ENCODE measurements at regions not wholly inside any gene's neighbourhood (a gene's known extent, or its start where the extent isn't known, plus 50 kb on each side); places are given as distances from the start of the nearest gene placed in this dataset.
A peak's percentile ranks its signal among the peaks of the same experiment; 100 is the strongest.
"Not testable (repeated sequence)": the region's sequence is repeated elsewhere in the genome, so short reads cannot be mapped to it uniquely, and the experiment has no call there.

GRCh38 chr6:28626386-28626785 lies 100.7 kb downstream of the GPX5 start:
- not testable (repeated sequence) for DNase-seq

- DNase-seq: no peak
Measured at GRCh38 chr6:28632326-28632851, 106.7 kb downstream of the GPX5 start.

GRCh38 chr6:28633445-28634215 lies 107.9 kb downstream of the GPX5 start:
- no peak for DNase-seq

- no peak for DNase-seq
Measured at GRCh38 chr6:28634411-28634760, 108.7 kb downstream of the GPX5 start.

GRCh38 chr6:28634761-28635546 lies 109.3 kb downstream of the GPX5 start:
- no peak for DNase-seq

- DNase-seq: no peak
Measured at GRCh38 chr6:28635547-28636158, 110.0 kb downstream of the GPX5 start.

GRCh38 chr6:28638787-28639430 lies 113.2 kb downstream of the GPX5 start:
- DNase-seq: no peak

GRCh38 chr6:28639445-28640290 lies 114.0 kb downstream of the GPX5 start:
- not testable (repeated sequence) for DNase-seq

GRCh38 chr6:28643017-28643740 lies 117.5 kb downstream of the GPX5 start:
- DNase-seq: peak; percentile 46

GRCh38 chr6:28646650-28647049 lies 121.0 kb downstream of the GPX5 start:
- DNase-seq: no peak

GRCh38 chr6:28648035-28648877 lies 122.6 kb downstream of the GPX5 start:
- peak; percentile 75 for DNase-seq

- no peak for DNase-seq
Measured at GRCh38 chr6:28648878-28649375, 123.2 kb downstream of the GPX5 start.

- no peak for DNase-seq
Measured at GRCh38 chr6:28651161-28651560, 125.5 kb downstream of the GPX5 start.

- no peak for DNase-seq
Measured at GRCh38 chr6:28653876-28654275, 128.2 kb downstream of the GPX5 start.

- DNase-seq: no peak
Measured at GRCh38 chr6:28655164-28655563, 129.5 kb downstream of the GPX5 start.

GRCh38 chr6:28656715-28657114 lies 131.0 kb downstream of the GPX5 start:
- DNase-seq: no peak

GRCh38 chr6:28657381-28657768 lies 131.7 kb downstream of the GPX5 start:
- no peak for DNase-seq

- peak; percentile 44 for DNase-seq
Measured at GRCh38 chr6:28657769-28658465, 132.2 kb downstream of the GPX5 start.

- DNase-seq: no peak
Measured at GRCh38 chr6:28658475-28659249, 133.0 kb downstream of the GPX5 start.

Data from NCI-H1436 (cell line).